ENCODE measurements at regions not wholly inside any gene's neighbourhood (a gene's known extent, or its start where the extent isn't known, plus 50 kb on each side); places are given as distances from the start of the nearest gene placed in this dataset.

- TF ChIP-seq EZH2 (IDR thresholded peaks at IDR 0.05) (no peak), POLR2AphosphoS5 (IDR thresholded peaks at IDR 0.05; ENCODE audit: borderline replicate concordance, low read depth, low read length) (no peak), FOXP2 (optimal IDR thresholded peaks at IDR 0.05; ENCODE audit: control extremely low read depth, extremely low read length, insufficient read depth) (no peak)
- H3K4me3 ChIP-seq: no peak overlapping the region
- no peaks in the 10 kb centered on the region for H3K9me3 ChIP-seq (ENCODE audit: low read depth, low read length)
- H3K36me3 ChIP-seq (ENCODE audit: insufficient read depth, low read length): no peaks in the 10 kb centered on the region
- no peak overlapping the region for H3K9ac ChIP-seq (ENCODE audit: insufficient read length)
- DNase-seq (ENCODE audit: low read depth, low spot score): no peak
- H3K27ac ChIP-seq: no peak overlapping the region
These were observed 510.0 kb downstream of the INSC start for GRCh38 chr11:15624701-15625100.

GRCh38 chr11:15625691-15626090 lies 511.0 kb downstream of the INSC start:
- no peaks in the 10 kb centered on the region for H3K9me3 ChIP-seq (ENCODE audit: low read depth, low read length)
- DNase-seq (ENCODE audit: low read depth, low spot score): no peak
- H3K9ac ChIP-seq (ENCODE audit: insufficient read length): no peak overlapping the region
- TF ChIP-seq EZH2 (IDR thresholded peaks at IDR 0.05) (no peak), POLR2AphosphoS5 (IDR thresholded peaks at IDR 0.05; ENCODE audit: borderline replicate concordance, low read depth, low read length) (no peak), FOXP2 (optimal IDR thresholded peaks at IDR 0.05; ENCODE audit: control extremely low read depth, extremely low read length, insufficient read depth) (no peak)
- H3K4me3 ChIP-seq: no peak overlapping the region
- H3K27ac ChIP-seq: no peak overlapping the region
- no peaks in the 10 kb centered on the region for H3K36me3 ChIP-seq (ENCODE audit: insufficient read depth, low read length)

DNA sequence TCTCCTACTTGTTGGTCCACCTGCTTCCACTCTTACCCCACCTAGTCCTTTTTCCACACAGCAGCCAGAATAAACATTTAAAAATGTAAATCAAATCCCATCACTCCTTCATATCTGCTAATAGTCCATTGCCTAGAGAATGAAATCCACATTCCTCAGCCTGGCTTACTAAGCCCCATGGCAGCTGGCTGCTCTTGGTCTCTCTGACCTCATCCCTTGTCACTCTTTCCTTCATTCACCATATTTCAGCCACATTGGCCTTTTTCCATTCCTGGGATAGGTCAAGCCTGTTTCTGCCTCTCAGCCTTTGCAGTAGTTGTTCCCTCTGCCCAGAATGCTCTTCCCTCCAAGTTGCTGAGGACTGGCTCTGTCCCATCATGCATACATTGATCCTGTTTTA lies 512.8 kb downstream of the INSC start:
- DNase-seq (ENCODE audit: low read depth, low spot score): no peak
- Histone ChIP-seq H3K36me3 (ENCODE audit: insufficient read depth, low read length) (no peaks in the 10 kb centered on the region), H3K9ac (ENCODE audit: insufficient read length) (no peak overlapping the region), H3K4me3 (no peak overlapping the region), H3K9me3 (ENCODE audit: low read depth, low read length) (no peaks in the 10 kb centered on the region), H3K27ac (no peak overlapping the region)
- TF ChIP-seq POLR2AphosphoS5 (IDR thresholded peaks at IDR 0.05; ENCODE audit: borderline replicate concordance, low read depth, low read length) (no peak), FOXP2 (optimal IDR thresholded peaks at IDR 0.05; ENCODE audit: control extremely low read depth, extremely low read length, insufficient read depth) (no peak), EZH2 (IDR thresholded peaks at IDR 0.05) (no peak)

DNA sequence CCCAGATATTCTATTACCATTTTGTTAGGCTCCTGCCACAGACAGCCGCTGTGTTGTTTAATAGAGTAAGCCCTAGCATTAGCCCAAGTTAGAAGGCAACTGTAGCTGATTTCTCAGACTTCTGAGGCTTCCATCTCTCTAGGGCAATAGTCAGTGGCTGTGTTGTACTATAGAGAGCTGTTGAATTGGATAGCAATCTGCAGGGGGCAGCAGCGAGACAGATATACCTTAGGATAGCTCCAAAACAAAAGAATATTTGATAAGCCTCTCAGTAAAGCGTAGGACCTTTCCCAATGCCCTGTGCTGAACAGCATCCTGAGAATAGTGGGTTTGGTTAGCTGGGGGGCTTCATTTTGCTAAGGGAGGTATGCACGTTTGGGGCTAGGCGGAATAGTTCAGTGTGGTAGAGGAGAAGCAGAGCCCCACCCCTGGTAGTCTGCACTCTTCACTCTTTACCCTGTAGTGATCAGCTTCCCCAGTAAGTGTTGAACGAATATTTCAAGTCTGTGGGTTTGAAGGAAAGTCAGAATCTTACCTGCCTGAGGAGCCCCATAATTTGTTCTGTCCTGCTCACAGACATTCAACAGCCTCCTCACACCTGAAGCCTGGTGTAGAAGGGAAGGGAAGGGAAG lies 515.1 kb downstream of the INSC start:
- TF ChIP-seq POLR2AphosphoS5 (IDR thresholded peaks at IDR 0.05; ENCODE audit: borderline replicate concordance, low read depth, low read length) (no peak), EZH2 (IDR thresholded peaks at IDR 0.05) (no peak), FOXP2 (optimal IDR thresholded peaks at IDR 0.05; ENCODE audit: control extremely low read depth, extremely low read length, insufficient read depth) (no peak)
- H3K27ac ChIP-seq: no peak overlapping the region
- no peaks in the 10 kb centered on the region for H3K9me3 ChIP-seq (ENCODE audit: low read depth, low read length)
- no peak overlapping the region for H3K4me3 ChIP-seq
- peak; percentile 35 for DNase-seq (ENCODE audit: low read depth, low spot score)
- H3K36me3 ChIP-seq (ENCODE audit: insufficient read depth, low read length): no peaks in the 10 kb centered on the region
- H3K9ac ChIP-seq (ENCODE audit: insufficient read length): no peak overlapping the region

GRCh38 chr11:15630896-15631295 lies 516.2 kb downstream of the INSC start:
- H3K9ac ChIP-seq (ENCODE audit: insufficient read length): no peak overlapping the region
- no peaks in the 10 kb centered on the region for H3K9me3 ChIP-seq (ENCODE audit: low read depth, low read length)
- no peak for TF ChIP-seq FOXP2 (optimal IDR thresholded peaks at IDR 0.05; ENCODE audit: control extremely low read depth, extremely low read length, insufficient read depth)
- TF ChIP-seq POLR2AphosphoS5 (IDR thresholded peaks at IDR 0.05; ENCODE audit: borderline replicate concordance, low read depth, low read length): no peak
- no peak for TF ChIP-seq EZH2 (IDR thresholded peaks at IDR 0.05)
- no peak overlapping the region for H3K27ac ChIP-seq
- DNase-seq (ENCODE audit: low read depth, low spot score): no peak
- H3K4me3 ChIP-seq: no peak overlapping the region
- no peaks in the 10 kb centered on the region for H3K36me3 ChIP-seq (ENCODE audit: insufficient read depth, low read length)

- TF ChIP-seq EZH2 (IDR thresholded peaks at IDR 0.05): no peak
- no peak for TF ChIP-seq POLR2AphosphoS5 (IDR thresholded peaks at IDR 0.05; ENCODE audit: borderline replicate concordance, low read depth, low read length)
- no peak for TF ChIP-seq FOXP2 (optimal IDR thresholded peaks at IDR 0.05; ENCODE audit: control extremely low read depth, extremely low read length, insufficient read depth)
These were observed 520.8 kb downstream of the INSC start for GRCh38 chr11:15635521-15635920.

DNA sequence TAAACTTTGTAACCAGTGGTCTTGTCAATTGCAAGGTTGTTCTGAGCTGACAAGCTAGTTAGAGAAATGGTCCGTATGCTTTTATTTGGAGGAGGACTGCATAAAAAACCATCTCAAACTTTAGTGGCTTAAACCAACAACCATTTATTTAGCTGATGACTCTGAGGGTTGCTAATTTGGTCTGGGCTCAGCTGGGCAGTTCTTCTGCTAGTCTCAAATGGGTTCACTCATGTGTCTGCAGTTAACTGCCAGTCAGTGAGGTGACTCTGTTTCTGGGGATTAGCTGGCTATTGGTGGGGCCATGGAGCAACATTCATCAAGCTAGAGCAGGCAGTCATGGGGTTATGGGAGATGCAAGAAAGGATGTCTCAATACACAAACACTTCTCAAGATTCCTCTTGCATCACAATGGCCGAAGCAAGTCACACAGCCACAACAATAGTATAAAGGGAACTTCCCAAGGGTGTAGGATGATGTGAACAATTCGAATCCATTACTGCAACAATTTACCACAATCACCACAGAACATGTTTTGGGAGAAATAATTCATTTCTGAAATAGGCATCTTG lies 521.9 kb downstream of the INSC start:
- no peak for DNase-seq (ENCODE audit: low read depth, low spot score)
- Histone ChIP-seq H3K9ac (ENCODE audit: insufficient read length) (no peak overlapping the region), H3K27ac (no peak overlapping the region), H3K36me3 (ENCODE audit: insufficient read depth, low read length) (no peaks in the 10 kb centered on the region), H3K9me3 (ENCODE audit: low read depth, low read length) (no peaks in the 10 kb centered on the region), H3K4me3 (no peak overlapping the region)
- TF ChIP-seq EZH2 (IDR thresholded peaks at IDR 0.05) (no peak), FOXP2 (optimal IDR thresholded peaks at IDR 0.05; ENCODE audit: control extremely low read depth, extremely low read length, insufficient read depth) (no peak), POLR2AphosphoS5 (IDR thresholded peaks at IDR 0.05; ENCODE audit: borderline replicate concordance, low read depth, low read length) (no peak)

More at GRCh38 chr11:15635521-15635920, 520.8 kb downstream of the INSC start:
- no peaks in the 10 kb centered on the region for H3K36me3 ChIP-seq (ENCODE audit: insufficient read depth, low read length)
- no peak for DNase-seq (ENCODE audit: low read depth, low spot score)
- no peak overlapping the region for H3K9ac ChIP-seq (ENCODE audit: insufficient read length)
- no peak overlapping the region for H3K4me3 ChIP-seq
- H3K9me3 ChIP-seq (ENCODE audit: low read depth, low read length): no peaks in the 10 kb centered on the region
- H3K27ac ChIP-seq: no peak overlapping the region

DNA sequence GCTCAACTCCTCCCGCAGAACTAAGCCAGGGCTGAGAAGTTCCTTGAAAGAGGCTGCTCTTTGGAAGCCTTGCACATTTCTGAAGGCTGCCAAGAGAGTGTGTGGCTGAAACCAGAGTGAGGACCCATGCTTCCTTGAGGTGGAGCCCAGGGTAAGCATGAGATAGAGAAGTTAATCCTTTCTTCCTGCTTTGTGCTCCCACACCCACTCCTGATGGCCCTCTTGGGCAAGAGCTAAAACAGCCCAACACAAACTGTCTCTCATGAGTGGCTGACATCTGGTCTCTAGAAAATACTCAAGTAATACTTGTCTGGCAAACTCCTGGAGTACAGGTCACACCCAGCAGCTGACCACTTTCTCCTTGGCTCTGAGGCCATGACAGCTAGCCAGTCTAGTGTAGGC lies 523.7 kb downstream of the INSC start:
- no peak for DNase-seq (ENCODE audit: low read depth, low spot score)
- H3K9ac ChIP-seq (ENCODE audit: insufficient read length): no peak overlapping the region
- H3K27ac ChIP-seq: no peak overlapping the region
- no peaks in the 10 kb centered on the region for H3K36me3 ChIP-seq (ENCODE audit: insufficient read depth, low read length)
- no peaks in the 10 kb centered on the region for H3K9me3 ChIP-seq (ENCODE audit: low read depth, low read length)
- H3K4me3 ChIP-seq: no peak overlapping the region
- TF ChIP-seq POLR2AphosphoS5 (IDR thresholded peaks at IDR 0.05; ENCODE audit: borderline replicate concordance, low read depth, low read length): no peak
- TF ChIP-seq FOXP2 (optimal IDR thresholded peaks at IDR 0.05; ENCODE audit: control extremely low read depth, extremely low read length, insufficient read depth): no peak
- no peak for TF ChIP-seq EZH2 (IDR thresholded peaks at IDR 0.05)

Data from SK-N-MC (cell line).